ENCODE measurements at regions not wholly inside any gene's neighbourhood (a gene's known extent, or its start where the extent isn't known, plus 50 kb on each side); places are given as distances from the start of the nearest gene placed in this dataset.
"Not testable (repeated sequence)": the region's sequence is repeated elsewhere in the genome, so short reads cannot be mapped to it uniquely, and the experiment has no call there.

GRCh38 chr2:6198370-6198919 lies 506.3 kb downstream of the SOX11 start:
- DNase-seq (ENCODE audit: low read depth, low spot score), result not testable (repeated sequence)

DNA sequence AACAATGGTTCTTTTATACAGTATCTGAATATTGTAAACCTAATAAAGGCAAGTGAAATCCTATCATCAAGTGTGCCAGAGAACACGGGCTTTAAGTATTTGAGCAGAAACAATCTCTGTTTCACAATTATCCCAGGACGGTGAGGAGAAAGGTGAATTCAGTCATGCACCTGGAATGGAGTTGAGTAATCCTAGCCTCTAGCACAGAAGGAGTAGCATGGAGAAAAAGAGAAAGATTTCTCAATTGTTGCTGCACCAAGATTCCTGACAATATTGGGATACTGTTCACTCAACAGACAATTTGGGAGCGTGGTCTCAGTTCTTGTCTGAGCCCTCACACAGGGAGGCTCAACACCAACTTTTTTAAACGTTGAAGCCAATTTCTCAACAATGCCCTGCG lies 510.6 kb downstream of the SOX11 start:
- DNase-seq (ENCODE audit: low read depth, low spot score), result no peak

DNA sequence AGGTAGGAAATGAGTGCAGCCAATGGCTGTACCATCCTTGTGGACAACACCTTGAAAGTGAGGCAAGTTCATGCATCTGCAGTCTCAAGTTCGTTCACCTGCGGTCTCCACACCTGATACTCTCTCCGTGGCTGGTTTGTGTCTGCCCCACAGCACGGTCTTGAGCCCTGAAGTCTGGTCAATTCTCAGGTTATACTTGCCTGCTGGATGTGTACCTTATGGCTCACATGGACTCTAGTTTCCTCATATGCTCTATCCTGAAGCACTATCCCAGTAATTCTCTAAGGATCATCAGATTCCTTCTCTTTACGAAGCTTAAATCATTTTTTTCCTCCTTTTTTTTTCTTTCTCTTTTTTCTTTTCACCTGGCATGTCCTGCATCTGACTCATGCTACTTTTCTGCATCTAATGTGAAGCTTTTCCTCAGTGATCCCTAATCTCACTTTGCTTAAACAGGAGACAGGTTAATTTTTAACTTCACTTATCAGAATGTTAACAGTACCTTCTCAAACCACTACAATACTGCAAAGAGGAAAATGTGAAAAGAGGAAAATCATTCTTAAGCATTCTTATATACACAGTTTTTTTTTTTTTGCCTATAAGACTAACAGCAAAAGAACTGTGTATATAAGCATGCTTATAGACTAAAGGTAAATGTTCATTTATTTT lies 511.2 kb downstream of the SOX11 start:
- no peak for DNase-seq (ENCODE audit: low read depth, low spot score)

- DNase-seq (ENCODE audit: low read depth, low spot score), result no peak
These were observed 514.7 kb downstream of the SOX11 start for GRCh38 chr2:6206882-6207281.

DNA sequence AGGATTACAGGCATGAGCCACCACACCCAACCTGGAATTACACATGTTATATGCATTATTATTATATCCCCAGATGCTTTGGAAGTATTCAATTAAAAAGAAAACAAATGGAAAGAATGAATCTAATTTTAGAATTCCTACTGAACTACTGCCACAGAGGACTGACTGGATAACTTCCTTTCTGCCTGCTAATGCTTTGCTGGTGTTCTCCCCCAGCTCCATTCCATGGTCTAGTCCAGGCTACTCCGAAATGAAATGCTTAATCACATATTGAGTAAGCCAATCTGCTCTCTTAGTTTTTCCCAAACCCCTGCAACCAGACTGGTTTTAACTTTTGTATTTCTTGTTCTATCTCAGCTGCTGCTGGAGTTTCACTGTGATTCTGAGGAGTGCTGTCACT lies 519.1 kb downstream of the SOX11 start:
- DNase-seq (ENCODE audit: low read depth, low spot score), result no peak

DNA sequence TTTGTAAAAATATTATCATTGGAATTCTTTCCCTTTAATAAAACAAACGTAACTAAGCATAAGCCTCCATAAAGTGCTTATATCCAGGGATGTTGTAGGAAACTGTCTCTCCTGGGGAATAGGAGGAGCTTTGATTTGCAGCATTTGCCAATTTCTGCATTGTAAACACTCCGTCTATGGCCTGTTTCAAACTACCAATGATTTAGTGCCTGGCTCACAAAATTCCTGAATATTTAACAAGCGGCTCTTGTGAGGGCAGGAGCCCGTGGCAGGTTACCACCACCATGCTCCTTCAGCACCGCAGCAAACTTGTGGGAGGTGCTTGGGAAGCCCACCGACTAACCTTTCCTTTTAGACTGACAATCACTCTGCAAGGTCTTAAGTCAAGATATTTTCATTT lies 520.3 kb downstream of the SOX11 start:
- no peak for DNase-seq (ENCODE audit: low read depth, low spot score)

DNA sequence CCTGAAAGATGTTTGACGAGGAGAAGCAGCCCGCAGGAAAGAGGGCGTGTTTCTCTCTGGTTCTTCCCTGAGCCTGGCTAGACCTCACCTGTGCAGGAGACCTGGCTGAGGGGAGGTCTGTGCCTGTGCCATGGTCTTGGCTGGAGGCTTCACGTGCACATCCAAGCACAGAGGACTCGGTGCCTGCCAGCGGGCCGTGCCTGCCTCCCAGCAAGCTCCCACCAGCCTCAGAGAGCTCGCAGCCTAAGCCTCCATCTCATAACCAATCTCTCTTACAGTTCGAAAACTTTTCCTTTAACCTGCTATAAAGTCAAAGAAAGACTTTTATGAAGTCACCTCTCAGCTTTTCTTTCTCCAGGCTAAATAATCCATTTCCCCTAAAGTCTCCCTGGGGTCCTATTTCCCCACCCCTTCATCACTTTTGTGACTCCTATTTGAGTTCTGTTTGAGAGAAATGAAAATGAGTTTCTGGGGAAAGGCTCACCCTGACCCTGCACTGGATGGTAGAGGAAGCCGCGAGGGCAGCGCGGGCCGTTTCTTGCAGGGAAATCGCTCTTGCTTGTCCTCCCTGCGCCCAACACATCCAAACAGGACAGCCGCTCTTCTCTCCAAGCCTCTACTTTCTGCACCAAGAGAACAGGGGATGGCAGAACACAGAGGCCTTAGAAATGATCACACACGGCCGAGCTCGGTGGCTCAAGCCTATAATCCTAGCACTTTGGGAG lies 521.0 kb downstream of the SOX11 start:
- DNase-seq (ENCODE audit: low read depth, low spot score), result no peak

GRCh38 chr2:6214471-6214870 lies 522.3 kb downstream of the SOX11 start:
- no peak for DNase-seq (ENCODE audit: low read depth, low spot score)

- DNase-seq (ENCODE audit: low read depth, low spot score), result no peak
These were observed 522.9 kb downstream of the SOX11 start for GRCh38 chr2:6215053-6215452.

GRCh38 chr2:6216234-6216633 lies 524.0 kb downstream of the SOX11 start:
- no peak for DNase-seq (ENCODE audit: low read depth, low spot score)

DNA sequence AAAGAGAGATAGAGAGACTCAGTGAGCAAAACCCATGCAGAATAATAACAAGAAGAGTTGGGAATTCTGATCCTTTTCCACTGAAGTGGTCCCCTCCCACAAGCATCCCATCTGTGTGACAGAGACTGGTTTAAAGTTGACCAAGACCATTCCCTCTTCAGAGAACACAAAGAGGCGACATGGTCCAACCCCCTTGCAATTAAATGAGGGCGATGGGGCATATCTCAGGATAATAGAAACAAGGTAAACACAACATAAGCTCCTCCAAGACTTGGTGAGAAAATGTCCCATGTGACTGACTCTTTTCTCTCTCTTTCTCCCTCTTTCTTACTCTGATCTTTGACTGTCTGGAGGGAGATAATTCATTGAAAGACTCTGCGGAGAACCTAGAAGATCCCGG lies 526.7 kb downstream of the SOX11 start:
- DNase-seq (ENCODE audit: low read depth, low spot score), result no peak

DNA sequence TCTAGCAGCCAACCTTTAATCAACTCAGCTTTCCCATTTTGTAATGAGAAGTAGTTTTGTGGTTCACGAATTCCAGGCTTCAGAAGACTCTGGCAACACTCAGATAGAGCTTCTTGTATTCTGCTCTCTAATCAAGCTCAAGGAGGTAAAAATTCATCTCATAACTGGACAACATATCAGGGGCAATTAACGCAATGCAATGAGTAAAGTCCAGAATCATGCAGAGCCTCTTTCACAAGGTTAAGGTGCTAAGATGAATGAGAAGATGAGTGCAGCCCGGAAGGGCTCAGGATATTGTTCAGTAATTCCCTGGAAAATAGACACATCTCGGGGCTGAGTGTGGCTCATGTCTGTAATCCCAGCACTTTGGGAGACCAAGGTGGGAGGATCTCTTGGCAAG lies 527.7 kb downstream of the SOX11 start:
- no peak for DNase-seq (ENCODE audit: low read depth, low spot score)

DNA sequence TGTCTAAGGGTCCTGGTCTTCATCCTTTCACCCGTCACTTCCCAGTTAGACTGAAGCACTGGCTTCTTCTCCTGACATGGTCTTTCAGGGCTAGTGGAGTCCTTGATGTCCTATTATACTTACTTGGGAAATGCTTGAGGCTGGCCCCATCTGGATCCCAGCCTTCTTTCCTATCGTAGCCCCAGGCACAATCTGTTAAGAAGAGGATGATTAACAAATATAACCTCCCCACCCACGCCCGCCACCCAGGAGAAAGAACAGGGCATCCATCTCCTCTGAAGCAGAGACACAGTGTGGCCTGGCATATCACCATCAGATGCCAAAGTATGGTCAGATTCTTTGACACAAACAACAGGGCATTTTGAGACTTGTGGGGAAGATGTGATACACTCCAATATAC lies 530.1 kb downstream of the SOX11 start:
- no peak for DNase-seq (ENCODE audit: low read depth, low spot score)

- no peak for DNase-seq (ENCODE audit: low read depth, low spot score)
These were observed 532.1 kb downstream of the SOX11 start for GRCh38 chr2:6224267-6224666.

GRCh38 chr2:6228251-6228650 lies 536.1 kb downstream of the SOX11 start:
- DNase-seq (ENCODE audit: low read depth, low spot score), result no peak

DNA sequence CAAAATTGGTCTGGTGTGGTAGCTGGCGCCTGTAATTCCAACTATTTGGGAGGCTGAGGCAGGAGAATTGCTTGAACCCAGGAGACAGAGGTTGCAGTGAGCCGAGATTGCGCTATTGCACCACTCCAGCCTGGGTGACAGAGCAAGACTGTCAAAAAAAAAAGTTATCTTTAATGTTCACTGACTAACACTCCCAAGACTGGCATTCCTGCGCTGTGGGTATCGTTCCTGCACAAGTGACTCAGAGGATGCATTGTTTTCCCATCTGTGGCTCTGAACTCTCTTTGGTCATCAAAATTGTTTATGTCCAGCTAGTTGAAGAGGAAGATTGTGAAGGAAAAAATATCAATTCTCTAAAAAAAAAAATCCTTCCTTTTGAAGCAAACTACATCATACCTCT lies 539.0 kb downstream of the SOX11 start:
- DNase-seq (ENCODE audit: low read depth, low spot score), result no peak

DNA sequence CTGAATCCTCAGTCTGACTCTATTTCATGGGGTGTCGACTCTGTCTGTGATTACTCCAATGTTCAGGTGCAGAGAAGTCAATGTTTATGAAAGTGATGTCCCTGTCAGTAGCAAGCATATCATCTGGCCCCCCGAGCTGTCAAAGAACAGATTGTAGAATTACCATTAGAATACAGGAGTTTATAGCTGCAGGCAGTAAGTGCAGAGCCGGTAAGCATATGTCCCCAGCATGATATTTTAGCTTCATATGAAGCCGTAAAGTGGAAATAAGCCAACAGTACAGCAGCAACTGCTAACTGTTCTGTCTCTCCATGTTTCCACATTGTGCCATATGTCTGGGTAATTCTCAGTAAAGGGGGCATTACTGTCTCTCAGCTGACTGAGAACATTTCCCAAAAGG lies 541.8 kb downstream of the SOX11 start:
- DNase-seq (ENCODE audit: low read depth, low spot score), result no peak

DNA sequence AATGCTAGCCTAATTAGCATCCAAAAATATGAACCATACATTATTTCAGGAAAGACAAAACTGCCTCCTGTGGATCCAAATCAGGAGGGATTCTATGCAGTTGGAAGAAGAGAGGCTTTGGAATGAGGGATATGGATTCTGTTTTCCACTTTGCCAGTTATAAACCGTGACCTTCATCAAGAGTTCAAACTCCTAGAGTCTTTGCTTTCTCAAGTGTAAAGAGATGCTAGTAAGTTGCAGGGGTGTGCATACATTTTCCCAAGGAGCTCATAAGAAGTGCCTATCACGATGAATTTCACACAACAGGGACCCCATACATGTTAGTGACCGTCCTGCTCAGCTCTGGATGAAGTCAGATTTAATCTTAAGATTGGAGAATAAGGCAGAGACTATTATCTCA lies 542.5 kb downstream of the SOX11 start:
- no peak for DNase-seq (ENCODE audit: low read depth, low spot score)

GRCh38 chr2:6236317-6236716 lies 544.1 kb downstream of the SOX11 start:
- DNase-seq (ENCODE audit: low read depth, low spot score), result no peak

GRCh38 chr2:6237039-6237660 lies 545.0 kb downstream of the SOX11 start:
- DNase-seq (ENCODE audit: low read depth, low spot score), result no peak

GRCh38 chr2:6249557-6249956 lies 557.4 kb downstream of the SOX11 start:
- DNase-seq (ENCODE audit: low read depth, low spot score), result no peak

DNA sequence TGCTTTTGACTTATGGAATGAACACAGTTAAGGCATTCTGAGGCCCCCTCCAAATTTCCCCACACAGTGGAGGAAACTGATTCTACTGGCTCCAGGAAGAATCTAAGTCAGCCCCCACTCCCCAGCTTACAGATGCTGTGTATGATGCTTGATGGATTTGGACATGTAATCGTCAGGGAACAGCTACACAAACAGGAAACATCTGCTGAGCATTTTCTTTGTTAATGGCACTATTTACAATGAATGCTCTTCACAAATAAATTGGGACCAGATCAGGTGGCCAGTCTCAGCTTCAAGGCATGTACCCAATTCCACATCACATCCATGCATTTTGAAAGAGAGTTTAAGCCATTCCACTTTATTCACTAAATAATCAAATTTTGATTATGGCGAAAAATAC lies 562.3 kb downstream of the SOX11 start:
- DNase-seq (ENCODE audit: low read depth, low spot score), result no peak

DNA sequence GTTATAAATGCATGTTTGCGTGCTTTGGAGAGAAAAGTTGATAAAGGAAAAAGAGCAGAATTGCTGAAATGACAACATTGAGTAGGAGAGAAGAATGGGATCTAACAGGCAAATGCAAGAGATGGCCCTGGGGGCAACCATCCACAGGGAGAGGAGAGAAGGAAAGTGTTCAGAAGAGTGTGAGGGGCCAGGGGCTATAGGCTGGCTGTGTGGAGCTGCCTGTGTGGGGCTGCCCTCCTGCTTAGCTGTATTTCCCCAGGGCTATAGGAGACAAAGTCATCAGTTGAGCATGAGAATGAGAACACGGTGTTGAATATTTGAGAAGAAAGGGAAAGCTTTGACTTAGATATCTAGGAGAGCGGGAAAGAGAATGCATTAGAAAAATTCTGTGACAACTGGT lies 572.0 kb downstream of the SOX11 start:
- no peak for DNase-seq (ENCODE audit: low read depth, low spot score)
